22Rv1 (cell line): ENCODE measurements at regions not wholly inside any gene's neighbourhood (a gene's known extent, or its start where the extent isn't known, plus 50 kb on each side); places are given as distances from the start of the nearest gene placed in this dataset.

Experiments
- ZFX ChIP-seq: fragments of 450-650 bp; IDR thresholded peaks from 2 replicates; pipeline ENCODE4 v1.6.1; 2017; ENCODE audit warnings: antibody characterized with exemption, borderline replicate concordance
- TF ChIP-seq, protein P1 (sequence below): fragments of 450-650 bp; IDR thresholded peaks from 2 replicates; pipeline ENCODE4 v1.5.1; 2017; ENCODE audit warnings: mild to moderate bottlenecking

DNA sequence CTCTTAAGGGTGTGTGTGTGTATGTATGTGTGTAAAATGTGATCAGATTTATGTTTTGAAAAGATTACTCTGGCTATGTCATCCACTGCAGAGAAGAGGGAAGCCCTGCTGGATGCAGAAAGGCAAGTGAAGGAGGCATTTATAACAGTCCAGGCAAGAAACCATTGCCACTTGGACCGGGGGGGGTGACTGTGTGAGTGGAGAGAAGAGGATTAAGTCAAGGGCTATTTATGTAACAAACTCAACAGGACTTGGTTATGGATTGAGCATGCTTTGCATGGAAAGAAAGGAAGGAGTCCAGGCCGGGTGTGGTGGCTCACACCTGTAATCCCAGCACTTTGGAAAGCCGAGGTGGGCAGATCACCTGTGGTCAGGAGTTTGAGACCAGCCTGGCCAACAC, 143.0 kb downstream of the URB2 start:
- TF ChIP-seq, protein P1, sequence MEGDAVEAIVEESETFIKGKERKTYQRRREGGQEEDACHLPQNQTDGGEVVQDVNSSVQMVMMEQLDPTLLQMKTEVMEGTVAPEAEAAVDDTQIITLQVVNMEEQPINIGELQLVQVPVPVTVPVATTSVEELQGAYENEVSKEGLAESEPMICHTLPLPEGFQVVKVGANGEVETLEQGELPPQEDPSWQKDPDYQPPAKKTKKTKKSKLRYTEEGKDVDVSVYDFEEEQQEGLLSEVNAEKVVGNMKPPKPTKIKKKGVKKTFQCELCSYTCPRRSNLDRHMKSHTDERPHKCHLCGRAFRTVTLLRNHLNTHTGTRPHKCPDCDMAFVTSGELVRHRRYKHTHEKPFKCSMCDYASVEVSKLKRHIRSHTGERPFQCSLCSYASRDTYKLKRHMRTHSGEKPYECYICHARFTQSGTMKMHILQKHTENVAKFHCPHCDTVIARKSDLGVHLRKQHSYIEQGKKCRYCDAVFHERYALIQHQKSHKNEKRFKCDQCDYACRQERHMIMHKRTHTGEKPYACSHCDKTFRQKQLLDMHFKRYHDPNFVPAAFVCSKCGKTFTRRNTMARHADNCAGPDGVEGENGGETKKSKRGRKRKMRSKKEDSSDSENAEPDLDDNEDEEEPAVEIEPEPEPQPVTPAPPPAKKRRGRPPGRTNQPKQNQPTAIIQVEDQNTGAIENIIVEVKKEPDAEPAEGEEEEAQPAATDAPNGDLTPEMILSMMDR: no peak
- TF ChIP-seq ZFX: no peak
